ENCODE measurements at regions not wholly inside any gene's neighbourhood (a gene's known extent, or its start where the extent isn't known, plus 50 kb on each side); places are given as distances from the start of the nearest gene placed in this dataset.

GRCh38 chr6:114649298-114649697, 306.5 kb upstream of the HS3ST5 start:
- no peak for DNase-seq (ENCODE audit: low read depth in 1 of 2, low spot score in 2 of 2)
- Histone ChIP-seq H3K56ac (replicated peaks; ENCODE audit: insufficient read length, low read depth, low read length) (no peak overlapping the region), H3K14ac (ENCODE audit: insufficient read length) (no peak overlapping the region), H3K27me3 (replicated peaks in 1 of 4; ENCODE audit: control insufficient read depth in 3 of 4, extremely low read depth in 1 of 4, insufficient read depth in 3 of 4, low read length in 3 of 4) (peaks cover 0 to 1% (median 0%) of the 10 kb centered on the region in 4 experiments; a peak in 1 of 7 replicates), H2AFZ (ENCODE audit: low read length) (no peak overlapping the region), H2BK5ac (ENCODE audit: low read depth, low read length) (no peak overlapping the region), H3K79me2 (ENCODE audit: control insufficient read depth in 1 of 2, insufficient read depth in 2 of 2, low read length in 2 of 2) (no peaks in the 10 kb centered on the region), H3K4me1 (replicated peaks in 1 of 4; ENCODE audit: control insufficient read depth in 3 of 4, insufficient read depth in 4 of 4, low read length in 3 of 4) (no peaks in the 10 kb centered on the region), H3K18ac (ENCODE audit: extremely low read depth, low read length) (no peak overlapping the region), H2BK120ac (replicated peaks; ENCODE audit: low read depth, low read length) (no peak overlapping the region), H3K23ac (ENCODE audit: insufficient read length) (no peak overlapping the region), H3K4me3 (ENCODE audit: extremely low read depth in 1 of 4, insufficient read depth in 2 of 4, low read depth in 3 of 4, low read length in 4 of 4) (no peak overlapping the region), H3K79me1 (ENCODE audit: low read depth, low read length) (no peaks in the 10 kb centered on the region), H4K5ac (ENCODE audit: insufficient read length, low read depth, low read length) (no peak overlapping the region), H3K36me3 (ENCODE audit: control insufficient read depth in 2 of 4, insufficient read depth in 4 of 4, low read length in 3 of 4) (no peaks in the 10 kb centered on the region), H3K23me2 (ENCODE audit: low read depth, low read length) (no peaks in the 10 kb centered on the region), H3K9ac (replicated peaks in 1 of 4; ENCODE audit: extremely low read depth in 1 of 4, low read depth in 3 of 4, low read length in 3 of 4) (no peak overlapping the region), H4K8ac (ENCODE audit: extremely low read depth, insufficient read depth, low read length) (no peak overlapping the region), H4K91ac (replicated peaks; ENCODE audit: insufficient read length, low read length) (no peak overlapping the region), H2BK12ac (ENCODE audit: low read depth, low read length) (no peak overlapping the region), H3K27ac (ENCODE audit: low read depth, low read length) (no peak overlapping the region), H4K20me1 (replicated peaks in 1 of 2; ENCODE audit: control insufficient read depth in 1 of 2, insufficient read depth in 2 of 2, low read length in 2 of 2) (no peaks in the 10 kb centered on the region), H3K4ac (replicated peaks; ENCODE audit: insufficient read length, low read depth, low read length) (no peak overlapping the region), H2BK15ac (ENCODE audit: low read length) (no peak overlapping the region), H2BK20ac (ENCODE audit: low read length) (no peak overlapping the region), H3K4me2 (ENCODE audit: insufficient read depth in 1 of 2, low read depth in 2 of 2, low read length in 2 of 2) (no peak overlapping the region), H3K9me3 (ENCODE audit: insufficient read depth in 2 of 2, low read depth in 1 of 2, low read length in 1 of 2) (no peaks in the 10 kb centered on the region), H2AK5ac (ENCODE audit: low read depth, low read length) (no peak overlapping the region)
- POLR2A ChIA-PET (ENCODE audit: partially characterized antibody): no interaction called here
- CTCF ChIA-PET (ENCODE audit: partially characterized antibody): no interaction called here
- no peak for FAIRE-seq
- WGBS, 2 experiments (ENCODE audit: extremely low coverage in 1 of 2, insufficient coverage in 1 of 2, insufficient read length in 1 of 2, insufficient replicate concordance in 2 of 2, low coverage in 1 of 2, low lambda C conversion rate in 2 of 2, missing lambda C conversion rate in 1 of 2): 88% methylated on average over 2 of the region's 2 CpGs; no CpG with 5 or more reads in 1 of the 2 experiments
- TF ChIP-seq RFX5 (IDR thresholded peaks at IDR 0.05; ENCODE audit: borderline replicate concordance, low read depth, low read length) (no peak), EZH2 (IDR thresholded peaks at IDR 0.05; ENCODE audit: low read depth, low read length, severe bottlenecking) (no peak), RNF2 (IDR thresholded peaks at IDR 0.05; ENCODE audit: borderline replicate concordance, low read depth, low read length, missing control alignments, poor library complexity, severe bottlenecking) (no peak), CREB1 (IDR thresholded peaks at IDR 0.05) (no peak), EGR1 (IDR thresholded peaks at IDR 0.05; ENCODE audit: borderline replicate concordance, low read depth, low read length) (no peak), SP2 (IDR thresholded peaks at IDR 0.05; ENCODE audit: low read length) (no peak), KDM5A (IDR thresholded peaks at IDR 0.05; ENCODE audit: low read length) (no peak), SIRT6 (IDR thresholded peaks at IDR 0.05; ENCODE audit: low read length) (no peak), E2F6 (IDR thresholded peaks at IDR 0.05) (no peak), CBX8 (IDR thresholded peaks at IDR 0.05; ENCODE audit: borderline replicate concordance, low read depth, low read length) (no peak), YY1 (IDR thresholded peaks at IDR 0.05; ENCODE audit: low read depth, low read length) (no peak), MAFK (IDR thresholded peaks at IDR 0.05; ENCODE audit: low read depth, low read length) (no peak), POLR2A (IDR thresholded peaks at IDR 0.05; ENCODE audit: control extremely low read depth in 1 of 2, low read depth in 2 of 2, low read length in 2 of 2) (no peak), RXRA (IDR thresholded peaks at IDR 0.05; ENCODE audit: insufficient read depth, low read depth, low read length) (no peak), CHD2 (IDR thresholded peaks at IDR 0.05; ENCODE audit: low read length) (no peak), FOSL1 (IDR thresholded peaks at IDR 0.05; ENCODE audit: insufficient read depth, low read depth, low read length) (no peak)
